HCT116 (cell line): ENCODE measurements at regions not wholly inside any gene's neighbourhood (a gene's known extent, or its start where the extent isn't known, plus 50 kb on each side); places are given as distances from the start of the nearest gene placed in this dataset.

Experiments used
- ATAC-seq: fragments of 200-7000 bp; cut with Tn5 transposase; 2 replicates; pipeline ENCODE4 v1.9.1; 2020; ENCODE audit warnings: mild to moderate bottlenecking, moderate library complexity
- BruUV-seq: library from RNA; stranded (reverse); fragments of 400-500 nt; replicated peaks from 2 replicates; lab custom pipeline; 2021; lab: Mats Ljungman, UMichigan
- CTCF ChIA-PET: fragments of 300-600 bp; sonication (Branson Sonifier 250); formaldehyde crosslinking; loops from one replicate; lab custom pipeline; 2021; ENCODE audit warnings: antibody characterized with exemption; lab: Charles Lee
- POLR2A ChIA-PET: fragments of 300-600, 350-600 bp; sonication (Branson Sonifier 250); formaldehyde crosslinking; loops from one replicate; lab custom pipeline; 2021; ENCODE audit warnings: antibody characterized with exemption; lab: Charles Lee
- RAD21 ChIA-PET, 2 experiments: fragments of 300-600 bp; sonication (Branson Sonifier 250); formaldehyde crosslinking; loops; one replicate each; lab custom pipeline; 2023; ENCODE audit warnings: low total read pairs in 2 of 2; ENCODE audit not compliant: uncharacterized antibody in 2 of 2, unreplicated experiment in 2 of 2, low non-redundant PET in 1 of 2; lab: Charles Lee
- DNase-seq: peaks from one replicate; pipeline ENCODE4 v3.0.0-alpha.2; 2010; ENCODE audit warnings: low read depth, low spot score
- H2AFZ ChIP-seq: fragments of 200-600 bp; shearing (Covaris generic), sonication (generic); 2 replicates; pipeline ENCODE4 v1.6.1; 2017; ENCODE audit warnings: low read depth, mixed run types, mixed read lengths, antibody characterized with exemption, low read length; ENCODE audit not compliant: poor library complexity, severe bottlenecking
- H3K27ac ChIP-seq: 2 replicates; pipeline ENCODE4 v1.5.1; 2012; ENCODE audit warnings: low read depth, low read length
- H3K27me3 ChIP-seq: fragments of 200-600 bp; sonication (generic); 2 replicates; pipeline ENCODE4 v1.6.1; 2016; ENCODE audit warnings: mixed run types, low read length, mixed read lengths; ENCODE audit not compliant: insufficient read depth
- H3K36me3 ChIP-seq, 2 experiments: fragments of 200-500 bp in 1 of 2; fragments of 200-600 bp in 1 of 2; sonication (Bioruptor generic) in 1 of 2; sonication (generic) in 1 of 2; 2 replicates each; pipeline versions ENCODE4 v1.5.1 to v1.6.1; 2014 to 2016; ENCODE audit warnings: low read length in 2 of 2, inconsistent platforms in 1 of 2, mixed read lengths in 1 of 2, mixed run types in 1 of 2; ENCODE audit not compliant: insufficient read depth in 2 of 2, control insufficient read depth in 1 of 2
- H3K4me1 ChIP-seq, 2 experiments: fragments of 200-600 bp in 1 of 2; sonication (generic) in 1 of 2; 2 replicates each; pipeline versions ENCODE4 v1.5.1 to v1.6.1; 2012 to 2017; ENCODE audit warnings: low read length in 2 of 2, inconsistent platforms in 1 of 2, mild to moderate bottlenecking in 1 of 2, mixed read lengths in 1 of 2, mixed run types in 1 of 2, moderate library complexity in 1 of 2; ENCODE audit not compliant: insufficient read depth in 2 of 2, control insufficient read depth in 1 of 2
- H3K4me2 ChIP-seq: fragments of 200-600 bp; sonication (generic); 2 replicates; pipeline ENCODE4 v1.6.1; 2017; ENCODE audit warnings: mixed run types, low read length, mixed read lengths
- H3K4me3 ChIP-seq, 2 experiments: fragments of 200-600 bp in 1 of 2; sonication (generic) in 1 of 2; replicated peaks in 1 of 2; 2 replicates each; pipeline ENCODE4 v1.5.1; 2011 to 2016; ENCODE audit warnings: low read length in 2 of 2, control low read depth in 1 of 2, low read depth in 1 of 2, mild to moderate bottlenecking in 1 of 2, mixed read lengths in 1 of 2, mixed run types in 1 of 2
- H3K79me2 ChIP-seq: fragments of 200-600 bp; sonication (generic); 2 replicates; pipeline ENCODE4 v1.6.1; 2017; ENCODE audit warnings: mild to moderate bottlenecking, mixed run types, low read length, moderate library complexity, mixed read lengths; ENCODE audit not compliant: insufficient read depth
- H3K9ac ChIP-seq: fragments of 200-600 bp; sonication (generic); 2 replicates; pipeline ENCODE4 v1.6.1; 2016; ENCODE audit warnings: low read length, mixed read lengths
- H3K9me2 ChIP-seq: fragments of 200-600 bp; sonication (generic), shearing (Covaris generic); 2 replicates; pipeline ENCODE4 v1.6.1; 2017; ENCODE audit warnings: mixed run types, mild to moderate bottlenecking, moderate library complexity; ENCODE audit not compliant: insufficient read depth
- H3K9me3 ChIP-seq, 2 experiments: fragments of 200-500 bp in 1 of 2; fragments of 200-600 bp in 1 of 2; sonication (Bioruptor generic) in 1 of 2; sonication (generic) in 1 of 2; 2 replicates each; pipeline ENCODE4 v1.6.1; 2014 to 2017; ENCODE audit warnings: low read length in 2 of 2, mixed read lengths in 2 of 2, inconsistent platforms in 1 of 2, low read depth in 1 of 2, mild to moderate bottlenecking in 1 of 2, mixed run types in 1 of 2, moderate library complexity in 1 of 2; ENCODE audit not compliant: control insufficient read depth in 1 of 2, insufficient read depth in 1 of 2
- H4K20me1 ChIP-seq: fragments of 200-600 bp; sonication (generic), shearing (Covaris generic); 2 replicates; pipeline ENCODE4 v1.6.1; 2017; ENCODE audit warnings: mixed run types, mild to moderate bottlenecking, moderate library complexity; ENCODE audit not compliant: insufficient read depth
- ATF3 ChIP-seq: IDR thresholded peaks from 2 replicates; pipeline ENCODE4 v1.6.1; 2012
- CBX3 ChIP-seq: IDR thresholded peaks from 2 replicates; pipeline ENCODE4 v1.6.1; 2012; ENCODE audit warnings: low read depth
- CTCF ChIP-seq, 3 experiments: fragments of 200-600 bp in 1 of 3; sonication (generic) in 1 of 3; IDR thresholded peaks in 2 of 3; conservative IDR thresholded peaks in 1 of 3; 2 replicates each; pipeline ENCODE4 v1.5.1; 2012 to 2017; ENCODE audit warnings: low read depth in 2 of 3, low read length in 2 of 3, antibody characterized with exemption in 1 of 3, borderline replicate concordance in 1 of 3, control low read depth in 1 of 3, mild to moderate bottlenecking in 1 of 3, mixed read lengths in 1 of 3, mixed run types in 1 of 3, moderate library complexity in 1 of 3; ENCODE audit not compliant: insufficient read depth in 1 of 3
- ELF1 ChIP-seq: IDR thresholded peaks from 2 replicates; pipeline ENCODE4 v1.6.1; 2012; ENCODE audit warnings: low read depth, borderline replicate concordance
- EZH2 ChIP-seq: fragments of 200-600 bp; sonication (generic); IDR thresholded peaks from 2 replicates; pipeline ENCODE4 v1.6.1; 2017; ENCODE audit warnings: antibody characterized with exemption, mixed run types
- FOSL1 ChIP-seq: IDR thresholded peaks from 2 replicates; pipeline ENCODE4 v1.6.1; 2012; ENCODE audit warnings: low read depth
- JUND ChIP-seq: IDR thresholded peaks from 2 replicates; pipeline ENCODE4 v1.6.1; 2012
- POLR2A ChIP-seq: IDR thresholded peaks from 2 replicates; pipeline ENCODE4 v1.7.0; 2011; ENCODE audit warnings: borderline replicate concordance; ENCODE audit not compliant: insufficient read depth, insufficient read length; ENCODE audit errors: extremely low read depth
- POLR2AphosphoS5 ChIP-seq: IDR thresholded peaks from 2 replicates; pipeline ENCODE4 v1.6.1; 2011; ENCODE audit warnings: mild to moderate bottlenecking, low read depth, low read length, moderate library complexity
- RAD21 ChIP-seq: IDR thresholded peaks from 2 replicates; pipeline ENCODE4 v1.6.1; 2012; ENCODE audit warnings: low read depth, mild to moderate bottlenecking
- REST ChIP-seq: IDR thresholded peaks from 2 replicates; pipeline ENCODE4 v1.6.1; 2012; ENCODE audit warnings: low read depth
- SIN3A ChIP-seq: IDR thresholded peaks from 2 replicates; pipeline ENCODE4 v1.6.1; 2012; ENCODE audit warnings: low read depth
- SRF ChIP-seq: IDR thresholded peaks from 2 replicates; pipeline ENCODE4 v1.6.1; 2012; ENCODE audit warnings: low read depth
- TCF7L2 ChIP-seq: IDR thresholded peaks from 2 replicates; pipeline ENCODE4 v1.7.0; 2011; ENCODE audit warnings: borderline replicate concordance, inconsistent platforms; ENCODE audit not compliant: insufficient read depth, insufficient read length; ENCODE audit errors: extremely low read depth
- ZNF274 ChIP-seq: fragments of 200-500 bp; sonication (Bioruptor generic); IDR thresholded peaks from 2 replicates; pipeline ENCODE4 v1.6.1; 2014; ENCODE audit warnings: mild to moderate bottlenecking, low read depth, low read length, inconsistent platforms
- intact Hi-C: fragments of 100-400 bp; cut with micrococcal nuclease; formaldehyde crosslinking; loops from 2 replicates; pipeline ENCODE4 v1.10.0; 2022

GRCh38 chr1:79371802-79372201 is 365.3 kb upstream of the ADGRL4 start:
- no TSS peak for BruUV-seq
- DNase-seq (no peak), ATAC-seq (no peak)
- H4K20me1 ChIP-seq = no peaks in the 10 kb centered on the region
- H3K4me3 ChIP-seq = no peak overlapping the region
- POLR2A ChIA-PET = no interaction called here
- no peaks in the 10 kb centered on the region for H3K9me2 ChIP-seq
- intact Hi-C loops = no loop called here
- H2AFZ ChIP-seq = no peak overlapping the region
- no peaks in the 10 kb centered on the region for H3K27me3 ChIP-seq
- no peaks in the 10 kb centered on the region for H3K4me1 ChIP-seq
- CTCF ChIA-PET = no interaction called here
- no peak overlapping the region for H3K27ac ChIP-seq
- RAD21 ChIA-PET = interaction anchor here in 1 of 2 experiments (0.6 kb wide), 1 partner anchor 66 kb away, joined by 9 read pairs; no protein-coding TSS in a partner anchor
- H3K9me3 ChIP-seq = no peaks in the 10 kb centered on the region
- TF ChIP-seq POLR2AphosphoS5 (no peak), FOSL1 (no peak), RAD21 (no peak), TCF7L2 (no peak), ATF3 (no peak), SRF (no peak), ZNF274 (no peak), JUND (no peak), CBX3 (no peak), EZH2 (no peak), CTCF (IDR thresholded peaks at IDR 0.05 in 2 of 3, conservative IDR thresholded peaks at IDR 0.05 in 1 of 3; ENCODE audit: borderline replicate concordance in 1 of 3, insufficient read depth in 1 of 3, low read depth in 2 of 3, low read length in 2 of 3) (no peak), REST (no peak), ELF1 (no peak), POLR2A (no peak), SIN3A (no peak)
- no peaks in the 10 kb centered on the region for H3K79me2 ChIP-seq
- H3K9ac ChIP-seq = no peak overlapping the region
- no peak overlapping the region for H3K4me2 ChIP-seq
- no peaks in the 10 kb centered on the region for H3K36me3 ChIP-seq
